OCI-M1 (cell line): ENCODE measurements at regions not wholly inside any gene's neighbourhood (a gene's known extent, or its start where the extent isn't known, plus 50 kb on each side); places are given as distances from the start of the nearest gene placed in this dataset.
"Not testable (repeated sequence)": the region's sequence is repeated elsewhere in the genome, so short reads cannot be mapped to it uniquely, and the experiment has no call there.

Experiments used
- DNase-seq: peaks from one replicate; lab custom pipeline; 2025; lab: John Stamatoyannopoulos, UW

DNA sequence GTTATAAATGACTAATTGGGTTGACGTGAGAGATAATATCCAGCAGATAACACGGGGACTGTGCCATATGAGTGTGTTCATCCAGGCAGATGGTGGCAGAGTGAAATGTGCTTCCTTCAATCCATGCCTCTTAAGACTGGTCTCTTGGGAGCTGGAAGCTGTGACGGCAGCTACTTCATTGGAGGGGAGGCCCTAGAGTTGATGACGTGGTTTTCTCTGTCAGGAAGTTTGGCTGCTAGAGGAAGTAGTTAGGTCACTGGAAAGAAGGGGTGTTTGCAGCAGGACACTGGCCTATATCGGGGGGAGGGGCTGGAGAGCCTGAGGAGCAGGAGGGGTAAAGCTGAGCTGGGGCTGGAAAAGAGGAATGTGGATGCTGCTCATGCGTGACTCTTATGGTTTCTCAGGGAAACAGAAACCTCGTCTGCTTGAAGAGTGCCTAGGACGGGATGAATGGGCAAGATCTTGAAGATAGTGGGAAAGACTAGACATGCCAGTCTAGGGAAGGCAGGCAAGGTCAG lies 3051.6 kb downstream of the RPIA start:
- DNase-seq = not testable (repeated sequence)

DNA sequence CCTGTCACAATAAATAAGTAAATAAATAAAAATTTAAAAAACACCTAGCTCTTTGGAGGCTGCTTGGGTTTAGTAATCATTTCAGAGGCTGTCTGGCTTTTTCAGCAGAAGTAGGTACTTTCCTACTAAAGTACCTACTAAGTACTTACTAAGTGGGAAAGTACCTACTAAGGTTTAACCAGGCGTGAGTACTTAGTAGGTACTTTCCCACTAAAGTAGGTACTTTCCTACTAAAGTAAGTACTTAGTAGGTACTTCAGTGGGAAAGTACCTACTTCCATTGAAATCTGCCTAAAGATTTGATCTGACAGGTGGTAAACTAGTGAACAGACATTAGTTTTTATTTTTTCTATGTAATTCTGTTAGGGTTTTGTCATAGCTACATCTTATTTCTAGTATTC lies 3052.4 kb downstream of the RPIA start:
- not testable (repeated sequence) for DNase-seq

DNA sequence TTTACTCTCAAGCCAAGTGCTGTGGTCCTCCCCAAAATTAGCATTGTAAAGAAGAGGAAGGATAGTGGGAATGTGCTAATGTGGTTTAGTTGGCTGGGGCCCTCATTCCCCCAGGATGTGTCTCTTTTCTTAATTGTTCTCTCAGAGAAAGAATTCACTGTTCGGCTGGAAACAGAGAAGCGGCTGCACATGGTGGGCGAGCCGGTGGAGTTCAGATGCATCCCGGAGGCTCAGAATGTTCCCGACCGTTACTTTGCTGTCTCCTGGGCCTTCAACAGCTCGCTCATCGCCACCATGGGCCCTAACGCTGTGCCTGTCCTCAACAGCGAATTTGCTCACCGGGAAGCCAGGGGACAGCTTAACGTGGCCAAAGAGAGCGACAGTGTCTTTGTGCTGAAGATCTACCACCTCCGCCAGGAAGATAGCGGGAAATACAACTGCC lies 3053.2 kb downstream of the RPIA start:
- not testable (repeated sequence) for DNase-seq

DNA sequence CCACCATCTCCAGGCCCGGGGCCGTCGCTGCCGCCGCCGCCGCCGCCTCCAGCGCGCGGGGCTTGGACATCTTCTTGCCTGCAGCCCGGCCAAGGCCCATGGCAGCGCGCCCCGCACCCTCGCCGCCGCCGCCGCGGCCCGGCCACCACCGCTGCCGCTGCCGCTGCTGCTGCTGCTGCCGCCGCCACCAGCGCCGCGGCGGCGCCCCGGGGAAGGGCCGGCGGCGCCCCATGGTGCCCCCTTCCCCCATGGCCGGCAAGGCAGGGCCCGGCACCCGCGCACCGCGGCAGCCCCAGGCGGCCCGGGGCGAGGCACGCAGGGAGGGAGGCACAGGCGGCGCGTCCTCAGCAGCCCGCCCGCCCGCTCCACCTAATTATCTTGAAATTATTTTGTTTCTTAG lies 3057.4 kb downstream of the RPIA start:
- no peak for DNase-seq

DNA sequence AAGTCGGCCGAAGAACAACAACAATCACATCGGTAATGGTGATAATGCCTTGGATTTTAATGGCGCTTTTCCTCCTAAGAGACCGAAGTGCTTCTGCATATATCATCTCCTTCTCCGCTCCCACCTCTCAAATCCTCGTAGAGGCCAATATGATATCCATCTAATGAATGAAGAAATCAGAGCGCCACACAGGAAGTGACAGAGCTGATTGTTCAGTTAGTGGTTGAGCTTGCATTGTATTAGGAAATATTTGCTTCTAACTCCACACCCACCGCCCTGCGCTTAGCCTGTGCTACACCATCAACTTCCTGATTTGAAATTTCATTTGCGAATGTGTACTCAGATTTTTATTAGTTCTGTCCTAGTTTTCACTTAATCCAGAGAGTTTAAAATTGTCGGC lies 3058.2 kb downstream of the RPIA start:
- not testable (repeated sequence) for DNase-seq

DNA sequence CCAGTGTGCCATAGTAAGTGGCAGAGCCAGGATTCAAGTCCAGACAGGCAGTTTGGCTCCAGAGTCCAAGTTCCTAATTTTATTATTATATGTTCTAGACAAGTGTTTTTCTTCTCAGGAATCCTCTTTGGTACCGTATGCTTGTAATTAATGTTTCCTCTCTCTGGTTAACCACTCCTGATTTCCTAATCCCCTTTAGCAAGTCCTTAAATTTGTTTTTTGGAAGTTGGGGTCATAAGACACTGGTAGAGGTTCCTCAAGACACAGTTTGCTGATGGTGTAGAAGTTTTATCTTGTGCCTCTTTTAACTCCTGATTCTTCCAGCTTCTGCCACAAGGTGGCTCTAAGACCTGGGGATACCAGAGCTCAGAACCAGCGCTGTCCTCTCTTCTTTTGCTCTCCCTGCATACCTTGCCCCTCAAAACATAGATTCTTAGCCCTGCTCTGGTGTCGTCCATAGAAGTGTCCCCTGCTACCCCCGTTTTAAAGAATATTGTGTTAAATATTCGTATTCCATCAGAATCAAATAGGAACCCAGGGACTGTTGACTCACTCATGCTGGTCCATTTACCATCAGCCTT lies 3068.0 kb downstream of the RPIA start:
- not testable (repeated sequence) for DNase-seq

DNA sequence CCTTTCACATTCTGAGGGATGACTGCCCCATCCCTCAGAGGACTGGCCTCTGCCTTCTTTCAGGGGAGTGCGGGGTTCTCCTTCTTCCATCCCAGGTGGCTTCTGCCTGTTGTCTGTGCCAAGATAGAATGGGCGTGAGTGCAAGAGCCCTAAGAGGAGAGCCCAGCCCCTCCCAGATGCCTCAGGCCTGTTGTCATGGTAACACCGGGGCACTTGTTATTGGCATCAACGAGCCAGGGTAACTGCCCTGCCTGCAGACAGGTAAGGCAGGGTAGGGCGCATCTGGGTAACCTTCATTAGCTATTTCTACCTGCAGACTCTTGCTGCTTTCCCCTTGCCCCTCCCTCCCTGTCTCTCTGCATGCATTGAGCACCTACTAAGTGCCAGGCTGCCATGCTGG lies 3069.2 kb downstream of the RPIA start:
- DNase-seq = not testable (repeated sequence)

DNA sequence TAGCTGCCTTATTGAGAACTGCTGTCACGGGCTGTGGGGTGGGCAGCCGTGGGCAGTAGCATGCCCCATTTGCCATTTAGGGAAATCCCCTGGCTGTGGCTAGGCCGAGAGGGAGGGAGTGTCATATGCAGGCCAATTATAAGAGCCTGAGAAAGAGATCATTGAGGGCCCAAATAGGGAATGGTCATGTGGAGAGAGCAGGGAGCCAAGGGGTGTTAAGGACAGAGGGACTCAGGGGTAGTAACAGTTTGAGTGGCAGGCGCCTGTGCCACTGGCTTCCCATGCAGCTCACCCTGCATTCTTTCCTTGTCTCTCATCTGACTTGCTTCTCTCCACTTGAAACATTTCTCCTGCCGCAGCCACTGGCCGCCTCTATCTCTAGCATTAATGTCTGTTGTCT lies 3070.8 kb downstream of the RPIA start:
- not testable (repeated sequence) for DNase-seq

DNA sequence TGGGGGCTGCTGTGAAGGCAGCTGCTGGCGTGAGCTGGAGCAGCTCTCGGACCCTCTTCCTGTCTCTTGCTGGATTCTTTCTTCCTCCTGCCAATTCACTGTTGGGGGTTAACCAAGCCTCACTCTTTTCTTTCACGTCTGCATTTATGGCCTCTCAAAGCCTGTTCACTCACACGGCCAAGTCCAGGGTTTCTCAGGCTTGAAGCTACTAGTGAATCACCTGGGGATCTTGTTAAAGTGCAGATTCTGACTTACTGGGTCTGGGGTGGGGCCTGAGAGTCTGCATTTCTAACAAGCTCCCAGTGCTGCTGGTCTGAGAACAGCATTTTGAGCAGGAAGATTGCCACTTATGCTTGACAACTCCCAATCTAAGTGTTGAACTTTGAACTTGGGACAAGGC lies 3072.2 kb downstream of the RPIA start:
- not testable (repeated sequence) for DNase-seq

DNA sequence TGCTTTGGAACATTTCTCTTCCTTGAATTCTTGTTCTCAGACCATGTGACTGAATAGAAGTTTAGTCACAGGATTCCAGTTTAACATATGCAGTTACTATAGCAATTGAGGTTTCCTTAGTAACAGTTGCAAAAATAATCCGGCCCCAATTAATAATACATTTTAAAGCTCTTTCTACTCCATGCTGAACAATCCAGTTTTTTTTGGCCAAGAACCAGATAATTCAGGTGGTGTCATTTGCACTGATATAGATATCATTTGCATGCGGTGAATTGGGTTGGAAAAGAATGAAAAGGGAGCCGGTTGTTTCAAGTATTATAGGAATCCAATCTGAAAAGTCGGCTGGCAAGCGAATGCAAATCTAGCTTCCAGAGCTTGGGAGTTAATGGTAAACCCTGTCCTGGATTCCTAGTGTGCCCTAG lies 3073.1 kb downstream of the RPIA start:
- not testable (repeated sequence) for DNase-seq

DNA sequence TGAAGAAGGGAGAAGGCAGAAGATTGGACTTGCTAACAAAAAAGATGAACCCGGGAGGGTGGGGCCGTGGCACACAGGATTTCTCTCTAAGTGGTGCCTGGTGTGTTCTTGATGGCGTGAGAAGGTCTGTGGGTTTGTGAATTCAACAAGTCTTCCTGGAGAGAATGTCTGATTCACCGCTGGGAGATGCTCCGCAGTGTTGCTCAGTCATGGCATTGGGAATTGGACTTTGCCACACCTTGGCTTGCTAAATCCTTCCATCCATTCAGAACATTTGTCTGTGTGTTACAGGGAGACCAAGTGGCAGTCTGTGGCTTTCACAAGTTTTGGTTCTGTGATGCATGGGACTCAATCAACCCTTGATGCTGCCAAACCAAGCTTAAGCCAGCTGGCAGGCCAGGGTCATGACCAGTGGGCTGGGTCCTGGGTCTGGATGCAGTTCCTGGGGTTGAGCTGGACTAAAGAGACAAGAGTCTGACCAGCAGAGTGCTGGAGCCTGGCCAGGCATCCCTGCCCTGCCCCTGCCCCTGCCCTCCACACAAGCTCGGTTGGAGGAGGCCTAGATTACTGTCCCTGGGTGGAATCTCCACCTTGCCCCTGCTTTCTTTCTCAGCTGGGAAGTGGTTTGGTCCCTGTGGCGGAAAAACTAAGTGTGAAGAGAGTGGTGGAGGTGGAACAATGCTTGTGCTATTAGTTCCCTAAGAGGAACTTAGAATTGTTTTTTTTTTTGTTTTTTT lies 3073.7 kb downstream of the RPIA start:
- DNase-seq = not testable (repeated sequence)

DNA sequence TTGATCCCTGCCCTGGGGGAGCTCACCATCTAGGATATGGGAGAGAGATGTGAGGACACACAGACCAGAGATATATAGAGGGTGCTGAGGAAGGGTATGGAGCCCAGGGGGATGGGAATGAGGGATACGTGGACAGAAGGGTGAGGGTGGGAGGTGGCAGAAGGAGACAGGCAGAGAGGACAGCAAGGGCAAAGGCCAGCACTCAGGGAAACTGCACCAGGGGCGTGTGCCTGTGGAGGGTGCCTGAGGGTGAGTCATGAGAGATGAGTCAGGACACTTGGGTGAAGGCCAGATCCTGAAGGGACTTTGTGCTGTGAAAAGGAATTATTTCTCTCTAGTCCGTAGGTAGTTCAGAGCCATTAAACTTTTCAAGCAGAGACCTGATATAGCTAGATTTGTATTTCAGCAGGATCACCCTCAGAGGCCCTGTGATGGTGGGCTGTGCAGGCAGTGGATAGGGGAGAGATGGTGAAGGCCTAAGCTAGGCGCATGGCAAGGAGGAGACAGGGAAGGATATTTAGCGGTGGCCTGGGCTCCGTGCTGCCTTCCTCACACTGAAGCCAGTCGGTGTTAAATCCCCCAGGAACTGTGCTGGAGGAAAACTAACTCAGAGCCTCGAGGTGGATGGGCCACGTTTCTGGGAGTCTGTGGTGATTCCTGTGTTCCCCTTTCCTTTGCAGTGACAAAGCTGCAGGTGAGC lies 3075.0 kb downstream of the RPIA start:
- peak; percentile 44 for DNase-seq

DNA sequence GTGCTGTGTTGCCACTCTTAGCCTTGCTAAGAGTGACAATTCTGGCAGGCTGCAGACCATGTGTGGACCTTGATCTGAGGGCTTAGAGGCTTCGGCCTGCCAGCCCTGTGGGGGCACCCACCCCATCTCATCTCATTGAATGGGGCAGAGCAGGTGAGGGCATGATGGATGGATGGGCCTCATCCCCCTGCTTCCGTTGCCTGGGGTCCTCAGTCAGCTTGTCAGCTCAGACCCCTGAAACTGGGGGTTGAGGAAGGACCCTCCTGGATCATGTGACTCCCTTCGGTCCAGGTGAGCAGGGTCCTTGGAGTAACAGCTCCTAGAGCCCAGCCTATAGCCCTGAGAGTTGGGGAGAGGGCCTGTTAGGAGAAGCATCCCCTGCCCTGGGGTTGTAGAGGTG lies 3076.8 kb downstream of the RPIA start:
- DNase-seq = not testable (repeated sequence)

DNA sequence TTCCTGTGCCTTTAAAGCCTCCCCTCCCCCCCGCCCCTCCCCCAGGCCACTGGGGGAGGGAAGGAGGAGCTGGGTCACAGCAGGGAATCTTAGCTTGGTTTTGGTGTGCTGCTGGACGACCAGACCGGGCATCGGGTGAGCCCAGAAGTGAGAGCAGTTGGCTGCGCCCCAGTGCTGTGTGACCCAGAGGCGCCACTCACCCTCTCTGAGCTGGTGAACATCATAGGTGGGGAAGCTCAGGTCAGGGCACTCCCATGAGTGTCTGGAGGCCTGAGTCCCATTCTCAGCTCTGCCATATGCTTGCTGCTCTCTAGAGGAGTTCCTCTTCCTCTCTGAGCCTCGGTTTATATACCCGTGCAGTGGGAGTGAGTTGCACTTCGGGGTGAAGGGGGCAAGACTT lies 3077.5 kb downstream of the RPIA start:
- not testable (repeated sequence) for DNase-seq

DNA sequence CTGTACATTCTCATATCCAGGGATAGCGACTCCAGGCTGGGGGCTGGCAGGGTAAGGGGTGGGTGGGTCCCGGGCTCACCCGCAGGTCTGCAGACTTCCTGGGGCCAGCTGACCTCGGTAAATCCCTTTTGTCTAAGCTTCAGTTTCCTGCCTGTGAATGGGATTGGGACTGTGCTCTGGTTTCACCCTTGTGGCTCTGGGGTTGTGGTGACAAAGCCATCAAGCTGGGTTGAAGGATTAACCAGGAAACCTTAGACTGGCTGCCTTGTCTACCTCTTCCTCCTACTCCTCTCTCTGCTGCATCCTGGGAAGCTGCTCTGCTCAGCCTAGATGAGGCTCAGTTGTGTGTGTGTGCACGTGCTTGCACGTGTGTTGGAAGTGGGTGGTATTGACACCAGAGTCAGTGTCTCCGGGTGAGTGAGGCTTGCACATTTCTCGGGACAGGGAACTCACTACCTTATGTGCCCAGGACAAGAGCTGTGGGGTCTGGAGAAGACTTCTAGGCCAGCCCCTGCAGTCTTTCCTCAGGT lies 3078.6 kb downstream of the RPIA start:
- not testable (repeated sequence) for DNase-seq

DNA sequence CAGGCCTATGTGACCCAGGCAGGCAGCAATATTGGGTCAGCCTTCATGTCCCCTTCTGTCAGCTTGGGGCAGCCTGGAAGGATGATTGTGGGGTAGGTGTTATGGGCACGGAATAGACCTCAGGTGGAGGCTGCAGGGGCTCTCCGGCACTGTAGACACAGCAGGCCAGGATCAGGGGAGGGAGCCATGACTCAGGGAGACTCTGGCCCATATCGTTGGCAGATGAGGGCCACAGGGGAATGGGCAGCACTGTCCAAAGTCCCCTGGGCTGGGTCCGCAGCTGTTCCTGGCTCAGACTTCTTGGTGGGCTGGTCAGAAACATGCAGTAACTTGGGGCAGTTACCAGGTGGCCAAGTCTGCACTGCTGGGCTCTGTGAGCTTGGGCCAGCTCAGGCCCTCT lies 3080.1 kb downstream of the RPIA start:
- not testable (repeated sequence) for DNase-seq

DNA sequence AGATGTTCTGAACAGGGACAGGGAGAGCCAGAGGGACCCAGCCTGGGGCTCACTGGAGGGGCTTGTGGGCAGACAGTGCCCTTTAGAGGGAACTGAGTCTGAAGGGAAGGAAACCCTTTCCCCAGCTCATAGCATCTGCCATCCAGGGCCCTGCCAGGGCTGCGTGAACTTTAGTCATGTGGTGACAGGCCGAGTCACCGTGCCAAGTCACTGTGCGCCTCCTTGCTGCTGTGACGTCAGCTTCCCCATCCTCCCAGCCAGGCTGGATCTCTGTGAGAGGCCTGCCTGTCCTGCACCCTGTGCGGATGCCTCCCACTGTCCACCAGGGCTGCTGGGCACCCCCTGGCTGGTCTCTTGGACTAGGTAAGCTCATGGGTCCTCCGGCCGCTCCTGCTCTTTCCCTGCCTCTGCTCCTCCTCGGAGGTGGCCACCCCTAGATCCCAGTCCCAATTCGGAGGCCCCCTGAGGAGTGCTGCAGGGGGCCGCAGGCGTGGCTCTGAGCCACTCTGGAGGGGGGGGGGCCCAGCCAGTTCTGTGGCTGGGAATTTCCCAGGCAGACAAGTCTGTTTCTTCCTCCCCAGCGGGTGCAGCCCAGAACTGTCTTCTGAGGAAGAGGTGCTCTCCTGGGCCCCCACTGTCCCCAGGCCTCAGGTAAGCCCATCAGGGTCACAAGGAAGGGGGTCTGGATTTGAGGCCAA lies 3080.9 kb downstream of the RPIA start:
- DNase-seq = not testable (repeated sequence)

DNA sequence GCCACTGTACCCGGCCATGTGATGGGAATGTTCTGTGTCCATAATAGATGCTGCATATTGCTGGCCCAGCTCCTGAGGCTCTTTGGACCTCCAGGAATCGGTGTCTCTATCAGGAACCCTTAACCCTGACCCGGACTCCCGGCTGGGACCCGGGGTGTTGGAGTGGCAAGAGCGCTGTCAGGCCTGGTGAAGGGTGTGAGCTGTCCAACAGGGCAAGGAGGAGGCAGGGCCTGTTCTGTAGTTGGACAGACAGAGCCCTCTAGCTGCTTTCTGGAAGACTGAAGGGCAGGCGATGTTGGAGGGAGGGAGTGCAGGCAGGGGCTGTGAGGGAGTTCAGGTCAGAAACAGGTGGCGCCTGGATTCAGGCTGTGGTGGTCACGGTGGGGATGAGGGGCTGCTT lies 3082.3 kb downstream of the RPIA start:
- DNase-seq = not testable (repeated sequence)

DNA sequence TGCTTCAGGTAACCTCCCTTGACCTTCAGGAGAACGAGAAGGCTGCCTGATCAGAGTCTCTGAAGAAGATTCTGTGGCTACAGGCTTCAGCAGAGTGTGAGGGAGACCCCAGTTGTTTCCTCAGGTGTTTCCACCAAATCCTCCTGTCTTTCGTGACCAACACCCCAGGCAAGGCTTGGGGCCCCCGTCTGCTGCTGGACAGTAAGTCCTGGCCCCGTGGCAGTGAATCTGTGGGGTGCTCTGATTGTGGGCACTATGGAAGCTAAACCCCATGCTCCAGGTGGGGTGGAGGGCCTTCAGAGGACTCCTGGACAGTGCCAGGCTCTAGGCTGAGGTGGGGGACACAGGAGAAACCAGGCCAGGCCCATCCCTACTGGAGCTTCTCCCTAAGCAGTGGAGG lies 3083.7 kb downstream of the RPIA start:
- DNase-seq = not testable (repeated sequence)

DNA sequence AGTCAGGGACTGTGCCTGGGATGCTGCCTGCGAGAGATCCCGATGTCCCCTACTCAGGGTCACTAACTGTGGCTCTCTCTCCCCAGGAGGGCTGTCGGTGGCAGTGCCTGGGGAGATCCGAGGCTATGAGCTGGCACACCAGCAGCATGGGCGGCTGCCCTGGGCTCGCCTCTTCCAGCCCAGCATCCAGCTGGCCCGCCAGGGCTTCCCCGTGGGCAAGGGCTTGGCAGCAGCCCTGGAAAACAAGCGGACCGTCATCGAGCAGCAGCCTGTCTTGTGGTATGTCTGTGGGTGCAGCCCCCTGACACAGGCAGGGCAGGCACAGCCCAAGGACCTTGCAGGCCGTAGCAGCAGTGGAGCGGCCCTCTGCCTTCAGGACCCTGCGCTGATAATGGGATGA lies 3088.9 kb downstream of the RPIA start:
- not testable (repeated sequence) for DNase-seq

DNA sequence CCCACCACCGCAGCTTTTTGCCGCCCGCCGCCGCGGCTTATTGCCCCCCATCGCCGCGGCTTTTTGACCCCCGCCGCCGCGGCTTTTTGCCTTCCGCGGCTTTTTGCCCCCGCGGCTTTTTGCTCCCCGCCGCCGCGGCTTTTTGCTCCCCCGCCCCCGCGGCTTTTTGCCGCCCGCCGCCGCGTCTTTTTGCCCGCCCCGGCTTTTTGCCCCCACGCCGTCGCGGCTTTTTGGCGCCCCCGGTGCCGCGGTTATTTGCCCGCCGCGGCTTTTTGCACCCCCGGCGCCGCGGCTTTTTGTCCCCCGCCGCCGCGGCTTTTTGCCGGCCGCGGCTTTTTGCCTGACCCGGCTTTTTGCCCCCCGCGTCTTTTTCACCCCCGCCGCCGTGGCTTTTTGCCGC lies 3061.8 kb upstream of the TEKT4 start:
- DNase-seq = not testable (repeated sequence)
